MCF 10A (cell line): ENCODE measurements at regions not wholly inside any gene's neighbourhood (a gene's known extent, or its start where the extent isn't known, plus 50 kb on each side); places are given as distances from the start of the nearest gene placed in this dataset.

Experiments used
- BruUV-seq: library from RNA; stranded (reverse); fragments of 400-500 nt; replicated peaks from 2 replicates; lab custom pipeline; 2021; lab: Mats Ljungman, UMichigan
- CTCF ChIA-PET: fragments of 300-600 bp; sonication (Branson Sonifier 250); formaldehyde crosslinking; extraction: SDS; loops from one replicate; lab custom pipeline; 2021; ENCODE audit warnings: antibody characterized with exemption, inconsistent platforms; lab: Yijun Ruan, JAX
- POLR2A ChIA-PET: fragments of 300-600, 350-650 bp; sonication (Branson Sonifier 250); formaldehyde crosslinking; extraction: SDS; loops from one replicate; lab custom pipeline; 2020; ENCODE audit warnings: antibody characterized with exemption, inconsistent platforms; lab: Yijun Ruan, JAX
- DNase-seq: peaks from one replicate; pipeline ENCODE4 v3.0.0-alpha.2; 2018; ENCODE audit not compliant: unreplicated experiment
- H3K27ac Mint-ChIP-seq: one replicate; pipeline ENCODE4 v1.8.0; 2022; ENCODE audit warnings: mild to moderate bottlenecking, low read depth, mixed read lengths; ENCODE audit not compliant: unreplicated experiment
- H3K27me3 Mint-ChIP-seq: one replicate; pipeline ENCODE4 v1.8.0; 2022; ENCODE audit warnings: mixed read lengths; ENCODE audit not compliant: insufficient read depth, unreplicated experiment
- H3K36me3 Mint-ChIP-seq: one replicate; pipeline ENCODE4 v1.8.0; 2022; ENCODE audit warnings: mild to moderate bottlenecking, moderate library complexity, mixed read lengths; ENCODE audit not compliant: insufficient read depth, unreplicated experiment
- H3K4me1 Mint-ChIP-seq: one replicate; pipeline ENCODE4 v1.8.0; 2022; ENCODE audit warnings: mixed read lengths; ENCODE audit not compliant: insufficient read depth, unreplicated experiment
- H3K4me3 Mint-ChIP-seq: one replicate; pipeline ENCODE4 v1.8.0; 2022; ENCODE audit warnings: mild to moderate bottlenecking, moderate library complexity, mixed read lengths; ENCODE audit not compliant: unreplicated experiment
- H3K9me3 Mint-ChIP-seq: one replicate; pipeline ENCODE4 v1.8.0; 2022; ENCODE audit warnings: mixed read lengths; ENCODE audit not compliant: unreplicated experiment
- CTCF ChIP-seq: fragments of 200-600 bp; IDR thresholded peaks from one replicate; pipeline ENCODE4 v1.8.0; 2022; ENCODE audit warnings: antibody characterized with exemption, mild to moderate bottlenecking; ENCODE audit not compliant: unreplicated experiment
- intact Hi-C: fragments of 100-400 bp; cut with micrococcal nuclease; formaldehyde crosslinking; loops from 2 replicates; pipeline ENCODE4 v1.14.1; 2022

GRCh38 chr16:86337138-86337537 is 173.2 kb upstream of the FOXF1 start:
- CTCF ChIA-PET: interaction anchor here (0.6 to 1.1 kb wide), 5 partner anchors 20 to 1279 kb away, joined by 3 to 5 read pairs (median 4); no protein-coding TSS in a partner anchor
- Mint-ChIP-seq H3K4me3 (no peak overlapping the region), H3K4me1 (peaks cover 6% of the 10 kb centered on the region), H3K36me3 (no peaks in the 10 kb centered on the region), H3K27me3 (peaks cover 39% of the 10 kb centered on the region), H3K27ac (no peak overlapping the region), H3K9me3 (no peaks in the 10 kb centered on the region)
- no TSS peak for BruUV-seq
- intact Hi-C loops: no loop called here
- TF ChIP-seq CTCF: no peak
- DNase-seq: no peak
- POLR2A ChIA-PET: no interaction called here

- H3K27ac Mint-ChIP-seq: no peak overlapping the region
- POLR2A ChIA-PET: no interaction called here
- no peaks in the 10 kb centered on the region for H3K36me3 Mint-ChIP-seq
- no peak overlapping the region for H3K4me3 Mint-ChIP-seq
- peaks cover 6% of the 10 kb centered on the region for H3K4me1 Mint-ChIP-seq
- no peaks in the 10 kb centered on the region for H3K9me3 Mint-ChIP-seq
- DNase-seq: no peak
- H3K27me3 Mint-ChIP-seq: peaks cover 33% of the 10 kb centered on the region
- CTCF ChIA-PET: interaction anchor here (0.6 to 1.1 kb wide), 5 partner anchors 20 to 1278 kb away, joined by 3 to 5 read pairs (median 4); no protein-coding TSS in a partner anchor
- no peak for TF ChIP-seq CTCF
- BruUV-seq: no TSS peak
- intact Hi-C loops: no loop called here
These were observed 172.5 kb upstream of the FOXF1 start for GRCh38 chr16:86337581-86338402.

- Mint-ChIP-seq H3K4me1 (peaks cover 11% of the 10 kb centered on the region), H3K27ac (no peak overlapping the region), H3K27me3 (peaks cover 32% of the 10 kb centered on the region), H3K4me3 (no peak overlapping the region), H3K36me3 (no peaks in the 10 kb centered on the region), H3K9me3 (no peaks in the 10 kb centered on the region)
- no peak for TF ChIP-seq CTCF
- intact Hi-C loops: no loop called here
- POLR2A ChIA-PET: no interaction called here
- CTCF ChIA-PET: interaction anchor here (0.8 kb wide), 1 partner anchor 179 kb away, joined by 3 read pairs; no protein-coding TSS in a partner anchor
- DNase-seq: no peak
- no TSS peak for BruUV-seq
These were observed 171.8 kb upstream of the FOXF1 start for GRCh38 chr16:86338403-86339115.
